B cell (primary cell): ENCODE measurements at regions not wholly inside any gene's neighbourhood (a gene's known extent, or its start where the extent isn't known, plus 50 kb on each side); places are given as distances from the start of the nearest gene placed in this dataset.

Source experiments
- ATAC-seq: fragments of 200-7000 bp; cut with Tn5 transposase; one replicate; pipeline ENCODE4 v1.10.0; 2021; ENCODE audit warnings: low read depth, mild to moderate bottlenecking, moderate number of reproducible peaks, moderate library complexity
- CTCF ChIA-PET: fragments of 350-600 bp; sonication (Branson Sonifier 250); formaldehyde crosslinking; loops from one replicate; lab custom pipeline; 2021; ENCODE audit warnings: antibody characterized with exemption, inconsistent platforms; lab: Charles Lee
- POLR2A ChIA-PET: fragments of 350-600 bp; sonication (Branson Sonifier 250); formaldehyde crosslinking; loops from one replicate; lab custom pipeline; 2021; ENCODE audit warnings: antibody characterized with exemption; lab: Charles Lee
- DNase-seq: peaks from one replicate; pipeline ENCODE4 v3.0.0; 2013
- H2AFZ ChIP-seq: 2 replicates; pipeline ENCODE4 v1.6.1; 2012; ENCODE audit warnings: mild to moderate bottlenecking, low read depth, low read length; ENCODE audit not compliant: insufficient read depth, poor library complexity, severe bottlenecking
- H3K27ac ChIP-seq, 2 donors: 1 replicate in 1 of 2; 2 replicates in 1 of 2; pipeline ENCODE4 v1.5.1; 2012 to 2013; ENCODE audit warnings: low read length in 2 of 2, mild to moderate bottlenecking in 2 of 2, moderate library complexity in 1 of 2
- H3K27me3 ChIP-seq, 4 experiments: fragments of 200-600 bp in 1 of 4; sonication (generic) in 1 of 4; replicated peaks in 1 of 4; 1 replicate in 2 of 4; 2 replicates in 2 of 4; pipeline versions ENCODE4 v1.6.1 to v1.7.0; 2013 to 2016; ENCODE audit warnings: low read length in 3 of 4, mild to moderate bottlenecking in 2 of 4, mixed read lengths in 1 of 4, moderate library complexity in 1 of 4; ENCODE audit not compliant: insufficient read depth in 4 of 4, control insufficient read depth in 3 of 4; ENCODE audit errors: control extremely low read depth in 1 of 4
- H3K36me3 ChIP-seq, 2 experiments: replicated peaks in 1 of 2; 1 replicate in 1 of 2; 2 replicates in 1 of 2; pipeline versions ENCODE4 v1.6.1 to v1.7.1; 2013; ENCODE audit warnings: low read length in 1 of 2; ENCODE audit not compliant: insufficient read depth in 2 of 2, control insufficient read depth in 1 of 2; ENCODE audit errors: control extremely low read depth in 1 of 2, extremely low read depth in 1 of 2
- H3K4me1 ChIP-seq, 2 donors: fragments of 200-600 bp in 1 of 2; sonication (generic) in 1 of 2; 1 replicate in 1 of 2; 2 replicates in 1 of 2; pipeline versions ENCODE4 v1.5.1 to v1.6.1; 2013 to 2017; ENCODE audit warnings: low read length in 2 of 2; ENCODE audit not compliant: control insufficient read depth in 2 of 2, insufficient read depth in 2 of 2
- H3K4me2 ChIP-seq: replicated peaks from 2 replicates; pipeline ENCODE3; 2012; ENCODE audit warnings: mild to moderate bottlenecking, low read depth, low read length; ENCODE audit not compliant: poor library complexity, severe bottlenecking
- H3K4me3 ChIP-seq, 5 experiments: fragments of 200-600 bp in 1 of 5; sonication (generic) in 1 of 5; 1 replicate in 3 of 5; 2 replicates in 2 of 5; pipeline versions ENCODE4 v1.5.1 to v1.7.0; 2011 to 2016; ENCODE audit warnings: low read length in 4 of 5, mild to moderate bottlenecking in 4 of 5, low read depth in 2 of 5, control low read depth in 1 of 5, moderate library complexity in 1 of 5; ENCODE audit not compliant: insufficient read depth in 1 of 5; ENCODE audit errors: control extremely low read depth in 1 of 5, extremely low read depth in 1 of 5
- H3K79me2 ChIP-seq: fragments of 200-600 bp; sonication (generic); one replicate; pipeline ENCODE4 v1.6.0; 2016; ENCODE audit warnings: low read length; ENCODE audit not compliant: control insufficient read depth, insufficient read depth
- H3K9ac ChIP-seq: fragments of 200-600 bp; sonication (generic); 2 replicates; pipeline ENCODE4 v1.6.1; 2017; ENCODE audit warnings: mild to moderate bottlenecking, low read length, moderate library complexity
- H3K9me3 ChIP-seq, 3 donors: one replicate each; pipeline versions ENCODE4 v1.6.1 to v1.7.1; 2013; ENCODE audit warnings: low read length in 2 of 3; ENCODE audit not compliant: control insufficient read depth in 2 of 3, insufficient read depth in 1 of 3; ENCODE audit errors: control extremely low read depth in 1 of 3
- H4K20me1 ChIP-seq: 2 replicates; pipeline ENCODE4 v1.6.0; 2012; ENCODE audit warnings: mild to moderate bottlenecking, low read length; ENCODE audit not compliant: insufficient read depth, control insufficient read depth, poor library complexity, severe bottlenecking
- H3K27ac Mint-ChIP-seq: one replicate; pipeline ENCODE4 v1.8.0; 2021; ENCODE audit warnings: mixed read lengths
- H3K27me3 Mint-ChIP-seq: one replicate; pipeline ENCODE4 v1.8.0; 2021; ENCODE audit warnings: mixed read lengths
- H3K4me1 Mint-ChIP-seq: one replicate; pipeline ENCODE4 v1.8.0; 2021; ENCODE audit warnings: mixed read lengths
- H3K4me3 Mint-ChIP-seq: one replicate; pipeline ENCODE4 v1.8.0; 2021; ENCODE audit warnings: mixed read lengths
- H3K9me3 Mint-ChIP-seq: one replicate; pipeline ENCODE4 v1.8.0; 2022; ENCODE audit warnings: mixed read lengths; ENCODE audit not compliant: insufficient read depth
- EZH2 ChIP-seq: IDR thresholded peaks from 2 replicates; pipeline ENCODE4 v1.6.1; 2012; ENCODE audit warnings: borderline replicate concordance, low read depth, mild to moderate bottlenecking, moderate library complexity, low read length; ENCODE audit not compliant: insufficient read depth, poor library complexity, severe bottlenecking
- WGBS: methylation state at CpG from one replicate; pipeline ENCODE4 v1.1.5; 2013; ENCODE audit warnings: missing lambda C conversion rate; ENCODE audit not compliant: insufficient coverage; 5-methylcytosine and 5-hydroxymethylcytosine counted together
- intact Hi-C: fragments of 100-400 bp; cut with micrococcal nuclease; formaldehyde crosslinking; loops from one replicate; pipeline ENCODE4 v1.10.0; 2022
- TF ChIP-seq, protein P1 (sequence below): fragments of 200-600 bp; IDR thresholded peaks from one replicate; pipeline ENCODE4 v1.8.0; 2022; ENCODE audit warnings: antibody characterized with exemption, mild to moderate bottlenecking

DNA sequence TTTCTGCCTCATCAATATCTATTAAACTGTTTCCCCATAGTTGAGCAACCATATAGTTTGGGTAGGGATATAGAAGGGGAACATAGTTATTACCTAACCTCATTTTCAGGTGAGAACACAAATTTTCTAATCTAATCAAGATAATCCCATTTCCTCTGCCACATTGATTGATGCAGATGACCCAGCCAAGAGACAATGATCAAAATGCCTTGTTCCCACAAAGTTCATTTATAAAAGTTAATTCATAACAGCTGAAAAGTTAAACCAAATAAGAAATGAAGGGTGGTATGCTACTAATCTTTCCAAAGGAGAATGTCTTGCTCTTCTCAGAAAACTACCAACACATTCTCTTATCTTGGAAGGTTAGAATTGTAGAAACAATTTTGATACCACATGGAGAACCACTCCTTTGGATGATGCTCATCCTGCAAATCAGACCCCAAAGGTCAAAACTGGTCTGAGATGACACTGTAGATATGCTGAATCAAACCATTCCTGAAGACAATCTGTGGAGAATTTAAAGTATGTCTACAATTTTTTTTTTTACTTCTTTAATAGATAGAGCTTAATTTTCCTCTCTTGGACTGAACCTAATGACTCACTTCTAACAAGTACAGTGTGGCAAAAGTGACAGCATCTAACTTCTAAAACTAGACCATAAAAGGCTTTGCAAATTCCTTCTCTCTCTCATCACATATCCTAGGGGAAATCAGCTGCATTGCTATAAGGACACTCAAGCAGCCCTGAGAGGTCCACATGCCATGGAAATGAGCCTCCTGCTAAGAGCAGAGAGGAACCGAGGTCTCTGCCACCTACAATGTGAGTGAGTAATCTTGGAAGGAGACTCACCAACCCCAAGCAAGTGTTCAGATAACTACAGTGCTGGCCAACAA is 586.7 kb upstream of the TUSC1 start:
- TF ChIP-seq, protein P1, sequence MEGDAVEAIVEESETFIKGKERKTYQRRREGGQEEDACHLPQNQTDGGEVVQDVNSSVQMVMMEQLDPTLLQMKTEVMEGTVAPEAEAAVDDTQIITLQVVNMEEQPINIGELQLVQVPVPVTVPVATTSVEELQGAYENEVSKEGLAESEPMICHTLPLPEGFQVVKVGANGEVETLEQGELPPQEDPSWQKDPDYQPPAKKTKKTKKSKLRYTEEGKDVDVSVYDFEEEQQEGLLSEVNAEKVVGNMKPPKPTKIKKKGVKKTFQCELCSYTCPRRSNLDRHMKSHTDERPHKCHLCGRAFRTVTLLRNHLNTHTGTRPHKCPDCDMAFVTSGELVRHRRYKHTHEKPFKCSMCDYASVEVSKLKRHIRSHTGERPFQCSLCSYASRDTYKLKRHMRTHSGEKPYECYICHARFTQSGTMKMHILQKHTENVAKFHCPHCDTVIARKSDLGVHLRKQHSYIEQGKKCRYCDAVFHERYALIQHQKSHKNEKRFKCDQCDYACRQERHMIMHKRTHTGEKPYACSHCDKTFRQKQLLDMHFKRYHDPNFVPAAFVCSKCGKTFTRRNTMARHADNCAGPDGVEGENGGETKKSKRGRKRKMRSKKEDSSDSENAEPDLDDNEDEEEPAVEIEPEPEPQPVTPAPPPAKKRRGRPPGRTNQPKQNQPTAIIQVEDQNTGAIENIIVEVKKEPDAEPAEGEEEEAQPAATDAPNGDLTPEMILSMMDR, result no peak
- no peak for TF ChIP-seq EZH2
- CTCF ChIA-PET, result no interaction called here

DNA sequence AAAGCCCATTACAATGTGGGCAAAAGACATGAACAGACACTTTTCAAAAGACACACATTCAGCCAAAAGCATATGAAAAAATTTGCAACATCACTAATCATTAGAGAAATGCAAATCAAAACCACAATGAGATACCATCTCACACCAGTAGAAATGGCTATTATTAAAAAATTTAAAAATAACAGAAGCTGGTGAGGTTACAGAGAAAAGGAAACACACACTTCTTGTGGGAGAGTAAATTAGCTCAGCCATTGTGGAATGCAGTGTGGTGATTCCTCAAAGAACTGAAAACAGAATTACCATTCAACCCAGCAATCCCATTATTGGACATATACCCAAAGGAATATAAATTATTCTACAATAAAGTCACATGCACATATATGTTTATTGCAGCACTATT is 585.2 kb upstream of the TUSC1 start:
- Histone ChIP-seq H3K9ac (no peak overlapping the region), H3K36me3 (no peaks in the 10 kb centered on the region), H3K27ac (no peak overlapping the region), H3K27me3 (no peaks in the 10 kb centered on the region), H3K4me1 (no peaks in the 10 kb centered on the region), H3K4me3 (no peak overlapping the region), H3K9me3 (no peaks in the 10 kb centered on the region), H2AFZ (no peak overlapping the region), H3K79me2 (no peaks in the 10 kb centered on the region), H4K20me1 (no peaks in the 10 kb centered on the region), H3K4me2 (no peak overlapping the region)
- DNase-seq (no peak), ATAC-seq (no peak)
- H3K4me1 Mint-ChIP-seq, result no peaks in the 10 kb centered on the region
- intact Hi-C loops, result no loop called here
- H3K9me3 Mint-ChIP-seq, result no peaks in the 10 kb centered on the region
- no peak overlapping the region for H3K27ac Mint-ChIP-seq
- no peaks in the 10 kb centered on the region for H3K27me3 Mint-ChIP-seq
- ChIA-PET POLR2A (no interaction called here), CTCF (no interaction called here)
- TF ChIP-seq, protein P1, result no peak
- TF ChIP-seq EZH2, result no peak
- no peak overlapping the region for H3K4me3 Mint-ChIP-seq

More for the DNA sequence above, 586.7 kb upstream of the TUSC1 start:
- Histone ChIP-seq H2AFZ (no peak overlapping the region), H3K79me2 (no peaks in the 10 kb centered on the region), H3K36me3 (no peaks in the 10 kb centered on the region), H3K9ac (no peak overlapping the region), H3K4me1 (no peaks in the 10 kb centered on the region), H3K27ac (no peak overlapping the region), H3K4me3 (no peak overlapping the region), H3K4me2 (no peak overlapping the region), H3K9me3 (no peaks in the 10 kb centered on the region), H4K20me1 (no peaks in the 10 kb centered on the region), H3K27me3 (no peaks in the 10 kb centered on the region)
- Mint-ChIP-seq H3K27ac (no peak overlapping the region), H3K9me3 (no peaks in the 10 kb centered on the region), H3K4me1 (no peaks in the 10 kb centered on the region), H3K4me3 (no peak overlapping the region), H3K27me3 (no peaks in the 10 kb centered on the region)
- DNase-seq (no peak), ATAC-seq (no peak)
- POLR2A ChIA-PET, result no interaction called here
- WGBS, result no CpG with 5 or more reads among the region's 1 CpG
- intact Hi-C loops, result no loop called here
